GM18520 (cell line): ENCODE measurements at regions not wholly inside any gene's neighbourhood (a gene's known extent, or its start where the extent isn't known, plus 50 kb on each side); places are given as distances from the start of the nearest gene placed in this dataset.
"Not testable (repeated sequence)": the region's sequence is repeated elsewhere in the genome, so short reads cannot be mapped to it uniquely, and the experiment has no call there.

Source experiments
- ATAC-seq: cut with Tn5 transposase; IDR thresholded peaks from one replicate; pipeline ENCODE4 v1.9.1; 2021; ENCODE audit not compliant: unreplicated experiment

- no peak for ATAC-seq
Observed at GRCh38 chr16:85449885-85450245, 163.3 kb upstream of the GSE1 start.

GRCh38 chr16:85451142-85451541 is 162.0 kb upstream of the GSE1 start:
- not testable (repeated sequence) for ATAC-seq

- no peak for ATAC-seq
Observed at GRCh38 chr16:85451641-85452363, 161.3 kb upstream of the GSE1 start.

GRCh38 chr16:85452364-85453193 is 160.5 kb upstream of the GSE1 start:
- no peak for ATAC-seq

GRCh38 chr16:85453194-85453678 is 159.9 kb upstream of the GSE1 start:
- ATAC-seq, result no peak

- ATAC-seq, result no peak
Observed at GRCh38 chr16:85453703-85454102, 159.4 kb upstream of the GSE1 start.

- ATAC-seq, result no peak
Observed at GRCh38 chr16:85454171-85454872, 158.8 kb upstream of the GSE1 start.

GRCh38 chr16:85455534-85455933 is 157.6 kb upstream of the GSE1 start:
- no peak for ATAC-seq

GRCh38 chr16:85457366-85457765 is 155.8 kb upstream of the GSE1 start:
- no peak for ATAC-seq

GRCh38 chr16:85458968-85459367 is 154.2 kb upstream of the GSE1 start:
- ATAC-seq, result no peak

GRCh38 chr16:85459529-85460251 is 153.4 kb upstream of the GSE1 start:
- ATAC-seq, result no peak

- ATAC-seq, result no peak
Observed at GRCh38 chr16:85460252-85461021, 152.7 kb upstream of the GSE1 start.

GRCh38 chr16:85461022-85461813 is 151.9 kb upstream of the GSE1 start:
- ATAC-seq, result no peak

GRCh38 chr16:85461814-85462713 is 151.1 kb upstream of the GSE1 start:
- no peak for ATAC-seq

GRCh38 chr16:85462714-85463611 is 150.2 kb upstream of the GSE1 start:
- ATAC-seq, result no peak

GRCh38 chr16:85463672-85464382 is 149.3 kb upstream of the GSE1 start:
- no peak for ATAC-seq
